BJ (cell line): ENCODE measurements at regions not wholly inside any gene's neighbourhood (a gene's known extent, or its start where the extent isn't known, plus 50 kb on each side); places are given as distances from the start of the nearest gene placed in this dataset.

Experiments used
- CTCF ChIA-PET: fragments of 350-600 bp; formaldehyde crosslinking; extraction: SDS; loops from one replicate; lab custom pipeline; 2021; ENCODE audit warnings: antibody characterized with exemption, inconsistent platforms; lab: Yijun Ruan, JAX
- POLR2A ChIA-PET: fragments of 300-600 bp; sonication (Branson Sonifier 250); formaldehyde crosslinking; extraction: SDS; loops from one replicate; lab custom pipeline; 2021; ENCODE audit warnings: antibody characterized with exemption; lab: Charles Lee
- DNase-seq: peaks from one replicate; pipeline ENCODE4 v3.0.0-alpha.2; 2011; ENCODE audit warnings: low read depth
- H3K27me3 ChIP-seq: 2 replicates; pipeline ENCODE4 v1.6.0; 2011; ENCODE audit warnings: low read length; ENCODE audit not compliant: control insufficient read depth, insufficient read depth
- H3K36me3 ChIP-seq: 2 replicates; pipeline ENCODE4 v1.5.1; 2011; ENCODE audit warnings: low read length; ENCODE audit not compliant: control insufficient read depth, insufficient read depth
- H3K4me3 ChIP-seq: 2 replicates; pipeline ENCODE4 v1.5.1; 2011; ENCODE audit warnings: low read depth, mild to moderate bottlenecking, control low read depth, low read length
- TF ChIP-seq, protein P1 (sequence below): IDR thresholded peaks from 2 replicates; pipeline ENCODE4 v1.5.1; 2011; ENCODE audit warnings: low read depth, mild to moderate bottlenecking, control low read depth, inconsistent platforms, low read length, moderate library complexity; ENCODE audit not compliant: insufficient read depth

DNA sequence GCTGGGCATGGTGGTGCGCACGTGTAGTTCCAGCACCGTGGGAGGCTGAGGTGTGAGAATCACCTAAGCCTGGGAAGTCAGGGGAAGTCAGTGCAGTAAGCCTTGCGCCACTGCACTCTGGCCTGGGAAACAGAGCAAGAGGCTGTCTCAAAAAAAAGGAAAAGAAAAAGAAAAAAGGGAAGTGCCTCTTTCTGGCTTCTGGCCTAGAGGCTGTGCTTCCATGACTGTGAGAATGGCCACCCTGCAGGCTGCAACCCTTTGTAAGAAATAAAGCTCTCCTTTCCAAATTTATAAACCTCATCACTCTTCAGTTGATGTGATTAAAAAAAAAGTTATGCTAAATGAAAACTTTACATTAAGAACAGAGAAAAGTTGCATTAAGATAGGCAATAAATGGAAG is 774.3 kb downstream of the TUSC7 start:
- TF ChIP-seq, protein P1, sequence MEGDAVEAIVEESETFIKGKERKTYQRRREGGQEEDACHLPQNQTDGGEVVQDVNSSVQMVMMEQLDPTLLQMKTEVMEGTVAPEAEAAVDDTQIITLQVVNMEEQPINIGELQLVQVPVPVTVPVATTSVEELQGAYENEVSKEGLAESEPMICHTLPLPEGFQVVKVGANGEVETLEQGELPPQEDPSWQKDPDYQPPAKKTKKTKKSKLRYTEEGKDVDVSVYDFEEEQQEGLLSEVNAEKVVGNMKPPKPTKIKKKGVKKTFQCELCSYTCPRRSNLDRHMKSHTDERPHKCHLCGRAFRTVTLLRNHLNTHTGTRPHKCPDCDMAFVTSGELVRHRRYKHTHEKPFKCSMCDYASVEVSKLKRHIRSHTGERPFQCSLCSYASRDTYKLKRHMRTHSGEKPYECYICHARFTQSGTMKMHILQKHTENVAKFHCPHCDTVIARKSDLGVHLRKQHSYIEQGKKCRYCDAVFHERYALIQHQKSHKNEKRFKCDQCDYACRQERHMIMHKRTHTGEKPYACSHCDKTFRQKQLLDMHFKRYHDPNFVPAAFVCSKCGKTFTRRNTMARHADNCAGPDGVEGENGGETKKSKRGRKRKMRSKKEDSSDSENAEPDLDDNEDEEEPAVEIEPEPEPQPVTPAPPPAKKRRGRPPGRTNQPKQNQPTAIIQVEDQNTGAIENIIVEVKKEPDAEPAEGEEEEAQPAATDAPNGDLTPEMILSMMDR = no peak
- no peak overlapping the region for H3K4me3 ChIP-seq
- ChIA-PET CTCF (no interaction called here), POLR2A (no interaction called here)
- no peak for DNase-seq
- H3K36me3 ChIP-seq = no peaks in the 10 kb centered on the region
- H3K27me3 ChIP-seq = no peaks in the 10 kb centered on the region

DNA sequence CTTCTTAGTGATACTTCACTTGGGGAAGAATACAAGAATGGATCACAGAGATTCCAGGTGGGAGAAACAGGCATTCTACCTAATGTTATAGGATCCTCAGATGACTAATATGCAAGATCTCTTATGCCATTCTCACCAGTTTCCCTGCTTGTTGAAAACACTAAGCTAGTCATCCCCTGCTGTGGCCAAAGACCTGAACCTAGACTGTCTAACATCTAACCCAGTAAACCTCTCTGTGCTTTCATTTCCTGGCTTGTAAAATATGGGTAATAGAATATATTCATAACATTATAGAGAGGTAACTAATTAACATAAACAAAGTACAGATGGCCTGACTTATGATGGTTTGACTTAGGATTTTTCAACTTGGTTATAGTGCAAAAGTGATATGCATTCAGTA is 776.3 kb downstream of the TUSC7 start:
- Histone ChIP-seq H3K36me3 (no peaks in the 10 kb centered on the region), H3K4me3 (no peak overlapping the region), H3K27me3 (no peaks in the 10 kb centered on the region)
- CTCF ChIA-PET = no interaction called here
- TF ChIP-seq, protein P1 = no peak
- DNase-seq = no peak
- POLR2A ChIA-PET = no interaction called here

DNA sequence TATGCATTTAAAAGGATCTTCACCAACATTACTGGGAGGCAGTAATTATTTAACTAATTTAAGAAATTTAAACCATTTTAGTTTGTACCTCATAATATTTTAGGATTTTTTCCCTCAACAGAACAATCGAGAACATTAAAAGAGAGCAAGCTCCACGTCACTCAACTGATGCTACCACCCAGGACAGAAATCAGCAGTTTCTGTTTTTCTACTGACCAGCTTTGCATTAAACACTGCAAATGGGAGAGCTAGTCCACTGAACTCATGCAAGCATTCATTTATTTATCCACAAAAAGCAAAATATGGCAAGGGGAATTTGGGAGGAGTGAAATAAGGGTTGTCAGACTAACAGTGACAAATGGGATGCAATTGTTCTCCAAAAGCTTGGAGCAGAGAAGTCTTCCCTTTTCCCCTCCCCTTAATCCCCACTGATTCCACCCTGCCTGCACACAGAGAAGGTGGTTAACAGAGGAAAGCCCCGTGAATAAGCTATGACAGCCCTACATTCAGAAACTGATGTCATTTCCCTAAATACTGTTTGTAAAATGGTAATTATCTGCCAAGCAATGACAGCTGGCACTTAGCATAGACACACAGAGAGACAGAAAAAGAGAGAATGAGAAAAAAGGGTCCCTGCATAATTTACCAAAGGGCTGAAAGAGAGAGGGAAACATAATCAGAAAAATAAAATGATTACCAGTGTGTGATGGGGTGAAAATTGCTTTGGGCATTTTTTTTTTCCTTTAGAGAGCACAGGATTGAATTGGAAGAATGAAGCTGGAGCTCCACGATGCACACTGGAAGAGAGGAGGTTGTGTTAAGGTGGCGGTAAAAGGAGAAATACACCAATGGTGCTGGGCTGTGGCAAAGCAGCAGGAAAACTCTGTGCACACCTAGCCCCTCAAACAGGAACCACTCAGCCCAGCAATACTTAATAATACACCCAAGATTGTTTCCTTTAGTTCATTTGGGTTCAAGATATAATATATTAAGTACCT is 777.4 kb downstream of the TUSC7 start:
- DNase-seq = no peak
- POLR2A ChIA-PET = no interaction called here
- Histone ChIP-seq H3K4me3 (no peak overlapping the region), H3K27me3 (no peaks in the 10 kb centered on the region), H3K36me3 (no peaks in the 10 kb centered on the region)
- TF ChIP-seq, protein P1 = no peak
- CTCF ChIA-PET = no interaction called here

DNA sequence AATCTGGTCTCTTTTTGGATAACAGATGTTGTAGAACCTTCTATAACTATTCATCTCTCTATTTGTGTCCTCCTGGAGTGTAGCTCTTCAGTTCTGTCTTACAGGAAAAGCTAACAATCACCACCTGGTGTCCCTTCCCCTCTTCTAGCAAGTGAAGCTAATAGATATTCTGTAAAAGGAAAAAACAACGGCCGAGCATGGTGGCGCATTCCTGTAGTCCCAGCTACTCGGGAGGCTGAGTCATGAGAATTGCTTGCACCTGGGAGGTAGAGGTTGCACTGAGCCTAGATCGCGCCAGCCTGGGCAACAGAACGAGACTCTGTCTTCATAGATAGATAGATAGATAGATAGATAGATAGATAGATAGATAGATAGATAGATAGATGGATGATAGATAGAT is 779.4 kb downstream of the TUSC7 start:
- ChIA-PET CTCF (interaction anchor here (0.5 kb wide), 1 partner anchor 14 kb away, joined by 3 read pairs; no protein-coding TSS in a partner anchor), POLR2A (interaction anchor here (0.5 kb wide), 1 partner anchor 358 kb away, joined by 3 read pairs; no protein-coding TSS in a partner anchor)
- Histone ChIP-seq H3K27me3 (no peaks in the 10 kb centered on the region), H3K4me3 (no peak overlapping the region), H3K36me3 (no peaks in the 10 kb centered on the region)
- TF ChIP-seq, protein P1 = no peak
- DNase-seq = no peak

DNA sequence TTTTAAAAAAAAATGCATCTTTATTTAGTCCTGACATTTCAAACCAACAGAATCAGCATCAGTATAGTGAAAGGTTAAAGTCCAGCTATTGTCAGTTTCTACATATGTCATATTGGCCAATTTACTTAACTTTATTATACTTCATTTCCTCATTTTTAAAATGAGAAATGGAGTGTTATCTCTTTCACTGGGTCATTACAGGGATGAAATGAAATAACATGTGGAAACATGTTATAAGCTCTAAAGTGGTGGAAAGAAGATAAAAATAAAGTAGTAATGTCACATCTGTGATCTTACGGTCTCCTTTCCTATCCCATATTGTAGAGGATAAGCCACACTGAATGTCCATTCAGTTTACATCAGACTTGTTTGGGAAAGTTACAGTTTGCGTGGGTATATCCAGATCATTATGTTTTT is 780.1 kb downstream of the TUSC7 start:
- no peaks in the 10 kb centered on the region for H3K27me3 ChIP-seq
- POLR2A ChIA-PET = no interaction called here
- CTCF ChIA-PET = no interaction called here
- H3K4me3 ChIP-seq = no peak overlapping the region
- no peak for DNase-seq
- TF ChIP-seq, protein P1 = no peak
- H3K36me3 ChIP-seq = no peaks in the 10 kb centered on the region
